CD4-positive, alpha-beta memory T cell (primary cell): ENCODE measurements at regions not wholly inside any gene's neighbourhood (a gene's known extent, or its start where the extent isn't known, plus 50 kb on each side); places are given as distances from the start of the nearest gene placed in this dataset.

ENCODE experiments used
- CTCF ChIA-PET: fragments of 350-600 bp; sonication (Branson Sonifier 250); formaldehyde crosslinking; loops from one replicate; lab custom pipeline; 2021; ENCODE audit warnings: inconsistent platforms; ENCODE audit not compliant: partially characterized antibody; lab: Charles Lee
- POLR2A ChIA-PET: fragments of 350-600 bp; sonication (Branson Sonifier 250); formaldehyde crosslinking; loops from one replicate; lab custom pipeline; 2021; ENCODE audit not compliant: partially characterized antibody; lab: Charles Lee
- DNase-seq, 5 donors: peaks; one replicate each; pipeline versions ENCODE4 v3.0.0 to v3.0.0-alpha.2; 2020 to 2022; ENCODE audit warnings: mixed read lengths in 1 of 5
- H3K27ac ChIP-seq: one replicate; pipeline ENCODE4 v1.7.0; 2013; ENCODE audit warnings: low read depth, low read length
- H3K27me3 ChIP-seq: 2 replicates; pipeline ENCODE4 v1.7.0; 2013; ENCODE audit warnings: mild to moderate bottlenecking, low read length, moderate library complexity; ENCODE audit not compliant: insufficient read depth
- H3K36me3 ChIP-seq: 2 replicates; pipeline ENCODE4 v1.7.0; 2013; ENCODE audit warnings: mild to moderate bottlenecking, low read length, moderate library complexity; ENCODE audit not compliant: insufficient read depth
- H3K4me1 ChIP-seq: 2 replicates; pipeline ENCODE4 v1.7.0; 2013; ENCODE audit warnings: mild to moderate bottlenecking, low read length, moderate library complexity; ENCODE audit not compliant: insufficient read depth
- H3K4me3 ChIP-seq, 2 donors: one replicate each; pipeline ENCODE4 v1.7.0; 2013; ENCODE audit warnings: low read length in 2 of 2, mild to moderate bottlenecking in 1 of 2
- H3K9me3 ChIP-seq, 2 donors: one replicate each; pipeline ENCODE4 v1.7.0; 2013; ENCODE audit warnings: low read length in 2 of 2, control low read depth in 1 of 2; ENCODE audit not compliant: control insufficient read depth in 1 of 2
- H3K27ac Mint-ChIP-seq, 7 donors: one replicate each; pipeline ENCODE4 v1.8.0; 2020 to 2021; ENCODE audit warnings: mixed read lengths in 7 of 7, mild to moderate bottlenecking in 6 of 7, inconsistent platforms in 3 of 7, moderate library complexity in 3 of 7
- H3K27me3 Mint-ChIP-seq, 2 donors: one replicate each; pipeline ENCODE4 v1.8.0; 2020 to 2021; ENCODE audit warnings: mixed read lengths in 2 of 2
- H3K36me3 Mint-ChIP-seq, 2 donors: one replicate each; pipeline ENCODE4 v1.8.0; 2020 to 2021; ENCODE audit warnings: mixed read lengths in 2 of 2, inconsistent platforms in 1 of 2, mild to moderate bottlenecking in 1 of 2
- H3K4me1 Mint-ChIP-seq, 4 donors: one replicate each; pipeline ENCODE4 v1.8.0; 2020 to 2021; ENCODE audit warnings: mixed read lengths in 4 of 4, mild to moderate bottlenecking in 1 of 4
- H3K4me3 Mint-ChIP-seq, 8 donors: one replicate each; pipeline ENCODE4 v1.8.0; 2020 to 2021; ENCODE audit warnings: mixed read lengths in 8 of 8, mild to moderate bottlenecking in 7 of 8, moderate library complexity in 6 of 8, inconsistent platforms in 3 of 8
- H3K9me3 Mint-ChIP-seq, 8 donors: one replicate each; pipeline ENCODE4 v1.8.0; 2020 to 2021; ENCODE audit warnings: mixed read lengths in 8 of 8, mild to moderate bottlenecking in 5 of 8, inconsistent platforms in 3 of 8, moderate library complexity in 1 of 8
- intact Hi-C: fragments of 100-400 bp; cut with micrococcal nuclease; formaldehyde crosslinking; loops from one replicate; pipeline ENCODE4 v1.15.1; 2023

DNA sequence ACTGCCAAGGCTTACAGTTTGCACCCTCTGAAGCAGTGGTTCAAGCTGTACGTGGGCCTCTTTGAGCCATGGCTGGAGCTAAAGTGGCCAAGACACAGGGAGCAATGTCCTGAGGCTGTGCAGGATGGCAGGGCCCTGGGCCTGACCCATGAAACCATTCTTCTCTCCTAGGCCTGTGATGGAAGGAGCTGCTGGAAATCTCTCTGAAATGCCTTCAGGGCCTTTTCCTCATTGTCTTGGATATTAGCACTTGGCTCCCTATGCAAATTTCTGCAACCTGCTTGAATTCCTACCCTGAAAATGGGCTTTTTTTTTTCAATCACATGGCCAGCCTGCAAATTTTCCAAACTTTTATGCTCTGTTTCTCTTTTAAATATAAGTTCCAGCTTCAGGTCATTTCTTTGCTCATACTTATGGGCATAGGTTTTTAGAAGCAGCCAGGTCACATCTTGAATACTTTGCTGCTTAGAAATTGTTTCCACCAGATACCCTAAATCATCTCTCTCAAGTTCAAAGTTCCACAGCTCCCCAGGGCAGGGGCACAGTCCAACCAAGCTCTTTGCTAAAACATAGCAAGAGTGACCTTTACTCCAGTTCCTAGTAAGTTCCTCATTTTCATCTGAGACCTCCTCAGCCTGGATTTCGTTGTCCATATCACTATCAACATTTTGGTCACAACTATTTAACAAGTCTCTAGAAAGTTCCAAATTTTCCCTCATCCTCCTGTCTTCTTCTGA lies 138.3 kb downstream of the OSTF1 start:
- Histone ChIP-seq H3K27me3 (no peaks in the 10 kb centered on the region), H3K4me1 (no peaks in the 10 kb centered on the region), H3K9me3 (no peaks in the 10 kb centered on the region), H3K27ac (no peak overlapping the region), H3K4me3 (no peak overlapping the region), H3K36me3 (no peaks in the 10 kb centered on the region)
- H3K27me3 Mint-ChIP-seq, result no peaks in the 10 kb centered on the region
- H3K36me3 Mint-ChIP-seq, result peaks cover 21 to 54% of the 10 kb centered on the region in 2 donors
- intact Hi-C loops, result no loop called here
- POLR2A ChIA-PET, result no interaction called here
- H3K4me1 Mint-ChIP-seq, result no peaks in the 10 kb centered on the region
- H3K27ac Mint-ChIP-seq, result no peak overlapping the region
- H3K4me3 Mint-ChIP-seq, result no peak overlapping the region
- peaks cover 3 to 34% (median 23%) of the 10 kb centered on the region in 8 donors for H3K9me3 Mint-ChIP-seq
- CTCF ChIA-PET, result interaction anchor here (1.1 kb wide), 1 partner anchor 35 kb away, joined by 3 read pairs; no protein-coding TSS in a partner anchor
- DNase-seq, result no peak

- Mint-ChIP-seq H3K27ac (no peak overlapping the region), H3K4me3 (no peak overlapping the region), H3K4me1 (no peaks in the 10 kb centered on the region), H3K9me3 (peaks cover 3 to 31% (median 23%) of the 10 kb centered on the region in 8 donors), H3K27me3 (no peaks in the 10 kb centered on the region), H3K36me3 (peaks cover 24 to 41% of the 10 kb centered on the region in 2 donors)
- ChIA-PET POLR2A (no interaction called here), CTCF (interaction anchor here (1.3 to 2.8 kb wide), 4 partner anchors 10 to 44 kb away, joined by 3 to 16 read pairs (median 8); no protein-coding TSS in a partner anchor)
- no peak overlapping the region for H3K4me3 ChIP-seq
- intact Hi-C loops, result no loop called here
- H3K27ac ChIP-seq, result no peak overlapping the region
- H3K27me3 ChIP-seq, result no peaks in the 10 kb centered on the region
- DNase-seq, result no peak
- H3K36me3 ChIP-seq, result no peaks in the 10 kb centered on the region
- no peaks in the 10 kb centered on the region for H3K9me3 ChIP-seq
- no peaks in the 10 kb centered on the region for H3K4me1 ChIP-seq
Observed at GRCh38 chr9:75228893-75229292, 140.6 kb downstream of the OSTF1 start.

- Mint-ChIP-seq H3K27me3 (no peaks in the 10 kb centered on the region), H3K36me3 (peaks cover 20 to 37% of the 10 kb centered on the region in 2 donors), H3K4me1 (no peaks in the 10 kb centered on the region), H3K4me3 (no peak overlapping the region), H3K9me3 (peaks cover 0 to 25% (median 17%) of the 10 kb centered on the region in 8 donors), H3K27ac (peak overlapping the region in 1 of 7 donors; percentile 44)
- Histone ChIP-seq H3K4me1 (no peaks in the 10 kb centered on the region), H3K9me3 (no peaks in the 10 kb centered on the region), H3K27ac (no peak overlapping the region), H3K4me3 (no peak overlapping the region), H3K27me3 (no peaks in the 10 kb centered on the region), H3K36me3 (no peaks in the 10 kb centered on the region)
- no peak for DNase-seq
- POLR2A ChIA-PET, result no interaction called here
- CTCF ChIA-PET, result interaction anchor here (1.2 to 2.8 kb wide), 4 partner anchors 9 to 45 kb away, joined by 3 to 16 read pairs (median 6); no protein-coding TSS in a partner anchor
- intact Hi-C loops, result no loop called here
Observed at GRCh38 chr9:75229605-75230332, 141.5 kb downstream of the OSTF1 start.

DNA sequence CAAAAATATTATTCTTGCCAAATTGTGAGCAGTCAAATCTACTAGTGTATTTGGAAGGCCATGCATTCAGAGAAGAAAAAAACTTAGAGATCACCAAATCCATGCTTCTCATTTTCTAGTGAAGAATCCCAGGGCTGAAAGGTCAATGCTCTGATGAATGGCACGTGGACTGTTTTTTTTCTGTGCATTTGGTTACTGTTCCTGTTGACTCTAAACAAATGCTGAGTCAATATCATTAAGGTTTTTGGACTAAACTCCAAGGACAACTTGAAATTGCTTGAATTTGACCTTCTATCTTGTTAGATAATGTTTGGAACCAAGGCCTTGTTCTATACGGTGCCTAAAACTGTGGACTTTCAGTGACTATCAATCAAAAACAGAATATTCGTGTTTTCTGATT lies 142.2 kb downstream of the OSTF1 start:
- no peaks in the 10 kb centered on the region for H3K4me1 Mint-ChIP-seq
- H3K4me3 Mint-ChIP-seq, result no peak overlapping the region
- Histone ChIP-seq H3K36me3 (no peaks in the 10 kb centered on the region), H3K9me3 (no peaks in the 10 kb centered on the region), H3K27me3 (no peaks in the 10 kb centered on the region), H3K27ac (no peak overlapping the region), H3K4me3 (no peak overlapping the region), H3K4me1 (no peaks in the 10 kb centered on the region)
- intact Hi-C loops, result no loop called here
- peak overlapping the region in 1 of 7 donors; percentile 13 for H3K27ac Mint-ChIP-seq
- no peaks in the 10 kb centered on the region for H3K27me3 Mint-ChIP-seq
- peaks cover 15 to 38% of the 10 kb centered on the region in 2 donors for H3K36me3 Mint-ChIP-seq
- no peak for DNase-seq
- CTCF ChIA-PET, result interaction anchor here (1.2 to 2.8 kb wide), 2 partner anchors 11 to 35 kb away, joined by 3 to 8 read pairs; no protein-coding TSS in a partner anchor
- H3K9me3 Mint-ChIP-seq, result peaks cover 0 to 23% (median 15%) of the 10 kb centered on the region in 8 donors
- POLR2A ChIA-PET, result no interaction called here

GRCh38 chr9:75231167-75231566 lies 142.9 kb downstream of the OSTF1 start:
- H3K9me3 ChIP-seq, result no peaks in the 10 kb centered on the region
- no peaks in the 10 kb centered on the region for H3K4me1 Mint-ChIP-seq
- H3K4me1 ChIP-seq, result no peaks in the 10 kb centered on the region
- no peak overlapping the region for H3K4me3 ChIP-seq
- peaks cover 0 to 23% (median 10%) of the 10 kb centered on the region in 8 donors for H3K9me3 Mint-ChIP-seq
- H3K36me3 ChIP-seq, result no peaks in the 10 kb centered on the region
- ChIA-PET POLR2A (no interaction called here), CTCF (interaction anchor here (1.2 kb wide), 1 partner anchor 11 kb away, joined by 3 read pairs; no protein-coding TSS in a partner anchor)
- no peak for DNase-seq
- H3K27me3 Mint-ChIP-seq, result no peaks in the 10 kb centered on the region
- H3K4me3 Mint-ChIP-seq, result no peak overlapping the region
- no peaks in the 10 kb centered on the region for H3K27me3 ChIP-seq
- intact Hi-C loops, result no loop called here
- no peak overlapping the region for H3K27ac ChIP-seq
- no peak overlapping the region for H3K27ac Mint-ChIP-seq
- peaks cover 16 to 33% of the 10 kb centered on the region in 2 donors for H3K36me3 Mint-ChIP-seq

DNA sequence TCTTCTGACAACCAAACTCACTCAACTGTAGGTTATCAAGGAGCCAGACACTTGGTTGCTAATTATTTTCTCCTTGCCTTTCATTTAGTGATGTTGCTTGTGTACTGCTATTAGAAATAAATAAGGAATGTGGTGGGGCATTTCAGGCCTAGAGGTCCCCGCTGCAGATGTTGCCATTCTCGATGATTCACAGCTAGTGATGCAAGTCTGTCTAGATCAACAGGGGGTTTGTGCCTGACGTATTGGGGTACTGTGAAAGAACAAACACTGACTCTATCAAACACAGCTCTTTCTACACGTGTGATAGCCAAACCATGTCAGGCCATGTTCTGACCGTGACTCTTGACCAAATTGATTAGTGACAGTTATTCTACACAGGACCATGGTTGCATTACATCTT lies 144.7 kb downstream of the OSTF1 start:
- H3K4me1 ChIP-seq, result no peaks in the 10 kb centered on the region
- Mint-ChIP-seq H3K27me3 (no peaks in the 10 kb centered on the region), H3K4me3 (no peak overlapping the region), H3K36me3 (peaks cover 8 to 16% of the 10 kb centered on the region in 2 donors), H3K9me3 (peaks cover 0 to 15% (median under 1%) of the 10 kb centered on the region in 8 donors), H3K4me1 (no peaks in the 10 kb centered on the region), H3K27ac (peak overlapping the region in 1 of 7 donors; percentile 50)
- intact Hi-C loops, result no loop called here
- CTCF ChIA-PET, result interaction anchor here (1.3 kb wide), 2 partner anchors 32 to 48 kb away, joined by 3 read pairs; no protein-coding TSS in a partner anchor
- DNase-seq, result no peak
- H3K36me3 ChIP-seq, result no peaks in the 10 kb centered on the region
- no peaks in the 10 kb centered on the region for H3K9me3 ChIP-seq
- H3K27me3 ChIP-seq, result no peaks in the 10 kb centered on the region
- no peak overlapping the region for H3K4me3 ChIP-seq
- POLR2A ChIA-PET, result no interaction called here
- no peak overlapping the region for H3K27ac ChIP-seq

DNA sequence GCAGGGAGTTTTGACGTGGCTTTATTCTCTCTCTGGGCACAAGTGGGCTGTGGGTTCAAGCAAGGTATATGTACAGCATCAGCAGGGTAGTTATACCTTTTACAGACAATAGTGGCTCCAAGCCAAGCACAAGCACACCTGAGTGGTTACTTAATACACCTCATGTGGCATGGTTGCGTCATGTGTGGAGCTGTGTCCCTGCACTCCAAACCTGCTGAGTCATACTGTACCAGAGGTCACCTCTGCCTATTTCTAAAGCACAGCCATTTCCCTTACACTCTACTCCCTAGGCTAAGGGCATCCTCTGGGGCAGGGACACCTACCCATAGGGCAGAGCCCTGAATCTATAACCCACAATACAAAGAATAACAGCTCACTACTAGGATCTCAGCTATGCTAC lies 147.3 kb downstream of the OSTF1 start:
- Mint-ChIP-seq H3K36me3 (peaks cover 8 to 12% of the 10 kb centered on the region in 2 donors), H3K27me3 (no peaks in the 10 kb centered on the region), H3K9me3 (peaks cover 0 to 15% (median 0%) of the 10 kb centered on the region in 8 donors), H3K27ac (no peak overlapping the region), H3K4me1 (no peaks in the 10 kb centered on the region), H3K4me3 (no peak overlapping the region)
- ChIA-PET POLR2A (no interaction called here), CTCF (interaction anchor here (1.0 kb wide), 1 partner anchor 34 kb away, joined by 3 read pairs; no protein-coding TSS in a partner anchor)
- Histone ChIP-seq H3K27ac (no peak overlapping the region), H3K27me3 (no peaks in the 10 kb centered on the region), H3K9me3 (no peaks in the 10 kb centered on the region), H3K4me1 (no peaks in the 10 kb centered on the region), H3K4me3 (no peak overlapping the region), H3K36me3 (no peaks in the 10 kb centered on the region)
- intact Hi-C loops, result no loop called here
- no peak for DNase-seq
